Myocyte (in vitro differentiated cells): ENCODE measurements at regions not wholly inside any gene's neighbourhood (a gene's known extent, or its start where the extent isn't known, plus 50 kb on each side); places are given as distances from the start of the nearest gene placed in this dataset.
A peak's percentile ranks its signal among the peaks of the same experiment; 100 is the strongest.
"Not testable (repeated sequence)": the region's sequence is repeated elsewhere in the genome, so short reads cannot be mapped to it uniquely, and the experiment has no call there.

Experiments used
- DNase-seq: peaks from one replicate; pipeline ENCODE4 v3.0.0-alpha.2; 2012; ENCODE audit warnings: low read depth

DNA sequence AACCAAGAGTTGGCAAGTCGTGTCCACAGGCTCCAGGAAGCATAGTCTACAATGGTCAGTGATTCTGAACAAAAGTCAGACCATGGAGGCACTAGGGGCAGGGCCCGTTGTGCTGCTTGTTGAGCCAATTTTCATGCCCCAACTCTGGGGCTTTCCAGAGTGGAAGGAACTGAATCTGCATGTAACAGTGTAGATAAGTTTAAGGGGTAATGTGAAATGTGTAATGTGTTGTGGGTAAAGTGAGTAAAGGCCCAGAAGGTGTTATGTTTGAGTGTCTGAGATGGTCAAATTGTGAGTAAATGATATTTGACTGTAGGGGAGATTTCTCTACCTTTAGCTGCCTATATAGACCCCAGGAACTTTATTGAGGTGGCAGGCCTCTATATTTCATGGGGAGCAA lies 1336.5 kb upstream of the SLC39A10 start:
- no peak for DNase-seq

DNA sequence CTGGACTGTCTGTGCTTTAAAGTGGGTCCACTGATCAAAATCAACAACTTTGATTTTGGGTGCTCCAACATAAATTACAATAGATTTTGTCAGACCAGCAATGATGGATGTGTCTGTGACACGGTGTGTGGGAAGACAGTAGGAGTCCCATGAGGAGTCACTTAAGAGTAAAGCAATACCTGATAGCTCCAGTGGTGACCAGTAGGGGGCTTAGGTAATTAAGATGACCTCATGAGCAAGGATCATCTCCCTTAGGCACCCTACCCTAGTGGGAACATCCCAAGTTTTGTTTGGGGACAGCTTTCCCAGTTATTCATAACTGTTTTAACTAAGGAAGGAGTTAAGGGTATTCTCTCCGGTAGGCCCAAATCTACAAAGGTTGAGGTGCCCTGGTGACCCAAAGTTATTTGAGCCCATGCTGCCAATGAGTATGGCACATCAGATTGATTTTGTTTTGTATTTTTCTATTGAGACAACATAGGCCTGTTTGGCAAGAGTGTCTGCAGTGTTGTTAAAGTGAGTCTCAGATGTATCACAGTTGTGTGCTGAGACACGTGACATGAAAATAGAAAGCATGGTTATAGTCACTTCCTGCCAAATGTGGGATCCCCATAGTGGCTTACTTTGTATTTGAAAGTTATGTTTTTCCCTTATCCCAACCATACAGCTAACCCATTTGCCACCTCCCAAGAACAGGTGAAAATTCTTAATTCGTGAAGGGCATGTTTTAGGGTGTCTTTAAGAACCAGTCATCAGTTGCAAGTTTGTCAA lies 1337.6 kb upstream of the SLC39A10 start:
- DNase-seq = no peak

- no peak for DNase-seq
These were observed 1343.0 kb upstream of the SLC39A10 start for GRCh38 chr2:194314042-194314441.

DNA sequence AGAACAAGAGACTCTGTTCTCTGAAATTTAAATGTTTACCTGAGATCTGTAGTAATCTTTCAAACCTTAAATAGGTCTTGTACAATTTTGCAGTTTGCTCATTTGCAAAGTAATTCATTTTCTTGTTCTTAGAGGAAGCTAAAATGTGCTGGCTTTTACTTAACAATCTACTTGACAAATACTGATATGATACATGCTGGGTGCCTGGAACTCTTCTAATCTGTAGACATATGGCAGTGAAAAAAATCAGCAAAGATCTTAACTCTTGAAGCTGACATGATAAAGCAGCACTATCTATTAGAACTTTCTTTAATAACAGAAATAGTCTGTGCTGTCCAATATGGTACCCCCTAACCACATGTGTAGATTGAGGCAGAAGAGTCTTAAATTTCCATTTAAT lies 1352.8 kb upstream of the SLC39A10 start:
- DNase-seq = no peak

GRCh38 chr2:194301946-194302345 lies 1355.1 kb upstream of the SLC39A10 start:
- DNase-seq = peak; percentile 6

- no peak for DNase-seq
These were observed 1362.9 kb upstream of the SLC39A10 start for GRCh38 chr2:194294156-194294555.

DNA sequence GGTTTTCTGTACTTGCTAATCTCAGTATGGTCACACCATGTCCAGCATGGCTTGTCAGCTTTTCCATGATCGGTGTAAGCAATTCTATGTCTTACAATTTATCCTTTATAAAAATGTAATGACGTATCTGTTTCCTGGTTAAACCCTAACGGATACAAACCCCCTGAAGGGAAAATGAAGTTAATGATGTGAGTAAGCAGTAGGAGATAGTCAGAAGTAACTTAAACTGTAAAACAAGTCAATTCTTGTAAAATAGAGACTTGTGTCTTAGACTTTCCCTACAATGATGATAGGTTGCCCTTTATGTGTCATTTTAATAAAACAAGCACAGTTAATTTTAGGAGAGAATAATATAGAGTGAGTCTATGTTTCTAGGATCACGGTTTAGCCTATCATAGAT lies 1365.9 kb upstream of the SLC39A10 start:
- no peak for DNase-seq

- no peak for DNase-seq
These were observed 1367.2 kb upstream of the SLC39A10 start for GRCh38 chr2:194289712-194290346.

DNA sequence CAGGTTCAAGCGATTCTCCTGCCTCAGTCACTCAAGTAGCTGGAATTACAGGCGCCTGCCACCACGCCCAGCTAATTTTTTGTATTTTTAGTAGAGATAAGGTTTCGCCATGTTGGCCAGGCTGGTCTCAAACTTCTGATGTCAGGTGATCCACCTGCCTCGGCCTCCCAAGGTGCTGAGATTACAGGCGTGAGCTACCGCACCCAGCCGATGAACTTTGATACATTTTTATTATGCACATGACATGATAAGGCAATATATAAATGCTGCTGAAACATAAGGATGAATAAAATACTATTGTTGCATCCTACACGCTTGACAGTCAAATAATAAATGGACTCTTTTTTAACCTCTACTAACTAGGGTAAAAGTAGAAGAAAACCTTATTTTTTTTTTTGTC lies 1380.4 kb upstream of the SLC39A10 start:
- not testable (repeated sequence) for DNase-seq

- DNase-seq = no peak
These were observed 1385.6 kb upstream of the SLC39A10 start for GRCh38 chr2:194271293-194271961.

DNA sequence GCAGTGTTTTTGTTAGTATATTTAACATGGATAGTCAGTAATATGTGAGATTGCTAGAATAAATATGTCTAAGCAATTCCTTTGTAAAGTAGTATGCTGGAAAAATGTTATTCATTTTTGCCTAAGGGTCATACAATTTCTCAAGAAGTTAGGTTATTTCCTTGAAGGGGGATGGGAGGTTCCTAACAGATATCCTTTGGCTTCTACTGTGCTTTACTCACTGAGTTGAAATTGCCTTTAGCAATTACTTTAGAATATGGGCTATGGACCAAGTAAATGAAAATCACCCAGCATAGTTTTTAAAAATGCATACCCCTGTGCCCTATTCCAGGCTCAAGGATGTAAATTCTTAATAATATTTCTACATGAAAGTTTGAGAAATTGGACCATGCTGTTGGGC lies 1386.4 kb upstream of the SLC39A10 start:
- no peak for DNase-seq

GRCh38 chr2:194264586-194264985 lies 1392.4 kb upstream of the SLC39A10 start:
- DNase-seq = no peak

DNA sequence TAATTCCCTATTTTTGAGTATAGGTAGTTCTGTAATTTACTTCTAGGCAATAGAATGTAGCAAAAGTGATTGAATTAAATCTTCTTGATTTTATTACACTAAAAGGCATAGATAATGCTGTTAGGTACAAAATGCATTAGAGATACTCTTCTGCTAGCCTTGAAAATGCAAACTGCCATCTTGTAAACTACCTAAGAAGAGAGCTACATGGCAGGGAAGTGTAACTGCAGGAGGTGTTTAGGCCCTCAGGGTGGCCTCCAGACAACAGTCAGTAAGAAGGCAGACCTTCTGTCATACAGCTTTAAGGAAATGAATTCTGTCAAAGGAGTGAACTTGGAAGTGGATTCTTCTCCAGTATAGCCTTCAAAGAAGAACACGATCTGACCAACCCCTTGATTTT lies 1396.8 kb upstream of the SLC39A10 start:
- DNase-seq = no peak

DNA sequence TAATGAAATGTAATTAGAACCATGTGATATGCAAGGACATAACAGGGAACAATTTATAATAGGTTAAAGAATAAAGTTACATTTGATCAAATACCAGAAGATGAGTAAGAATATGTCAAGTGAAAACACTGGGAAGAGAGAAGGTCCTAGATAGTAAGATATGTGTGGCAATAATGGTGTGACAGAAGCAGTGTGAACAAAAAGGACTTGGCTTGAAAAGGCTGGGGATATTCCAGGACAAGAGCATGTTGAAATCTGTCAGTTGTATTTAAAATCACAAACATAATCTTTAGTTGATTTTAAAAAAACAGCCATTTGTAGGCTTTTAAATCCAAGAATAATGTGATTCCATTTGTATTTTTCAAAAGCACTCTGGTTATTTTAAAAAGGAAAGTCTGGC lies 1399.9 kb upstream of the SLC39A10 start:
- no peak for DNase-seq

DNA sequence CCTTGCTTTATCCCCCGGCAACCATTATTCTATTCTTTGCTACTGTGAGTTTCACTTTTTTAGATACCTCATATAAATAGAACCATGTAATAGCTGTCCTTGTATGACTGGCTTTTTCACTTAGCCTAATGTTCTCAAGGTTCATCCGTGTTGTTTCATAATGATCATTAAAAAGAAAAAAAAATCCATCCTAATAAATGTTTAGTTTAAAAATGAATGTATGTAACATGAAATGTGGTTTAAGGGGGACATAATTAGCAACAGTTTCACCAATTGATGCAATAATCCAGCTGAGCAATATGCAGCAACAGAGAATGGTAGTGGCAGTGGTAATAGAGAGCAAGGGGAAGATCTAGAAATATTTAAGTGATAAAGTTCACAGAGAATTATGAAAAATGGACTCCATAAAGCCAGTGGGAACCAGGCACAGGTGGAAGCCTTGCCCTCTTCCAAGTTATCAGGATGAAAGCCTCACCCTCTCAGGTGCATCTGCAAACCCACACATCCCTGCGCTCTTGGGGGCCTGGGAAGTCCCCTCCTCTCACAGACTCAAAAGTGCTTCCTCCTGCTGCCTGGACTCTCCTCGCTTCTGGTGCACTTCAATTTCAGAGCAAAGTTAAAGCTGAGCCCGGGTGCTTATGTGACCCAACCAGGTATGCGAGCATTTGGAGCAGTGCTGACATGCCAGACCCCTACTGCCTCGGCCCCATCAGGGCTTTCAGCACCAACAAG lies 1403.3 kb upstream of the SLC39A10 start:
- no peak for DNase-seq

DNA sequence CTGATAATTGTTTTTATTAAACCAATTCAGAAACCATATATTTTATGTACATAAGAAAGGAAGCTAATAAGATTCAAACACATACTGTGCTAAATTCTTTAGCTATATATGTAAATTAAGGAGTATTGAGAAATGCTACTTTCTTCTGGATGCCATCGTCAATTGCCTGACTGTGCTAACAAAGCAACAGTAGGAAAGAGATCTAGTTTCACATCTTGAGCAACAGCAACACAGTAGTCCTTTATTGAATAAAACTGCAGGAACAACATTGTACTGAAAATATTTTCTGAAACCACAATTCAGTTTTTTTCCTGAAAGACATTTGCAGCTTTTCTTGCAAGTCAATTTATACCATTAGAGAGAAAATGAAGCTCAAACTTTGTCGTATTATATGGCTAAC lies 1404.9 kb upstream of the SLC39A10 start:
- DNase-seq = peak; percentile 27

DNA sequence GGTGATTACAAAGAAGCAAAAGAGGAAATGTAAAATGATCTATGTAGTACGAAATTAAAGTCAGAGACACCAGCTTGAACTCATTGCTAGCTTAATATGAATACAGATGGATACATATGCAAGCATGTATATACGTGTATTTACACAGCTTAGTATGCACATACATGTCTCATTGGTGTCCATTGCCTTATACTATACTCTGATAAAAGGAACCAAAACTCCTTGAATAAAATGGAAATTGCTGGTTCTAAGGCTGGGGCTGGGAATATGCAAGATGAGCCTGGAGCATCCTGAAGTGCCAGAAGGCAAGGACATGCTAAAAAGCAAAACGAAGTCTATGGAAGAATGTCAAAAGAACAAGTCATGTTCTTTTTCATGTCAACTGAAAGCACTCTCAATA lies 1424.4 kb upstream of the SLC39A10 start:
- no peak for DNase-seq

DNA sequence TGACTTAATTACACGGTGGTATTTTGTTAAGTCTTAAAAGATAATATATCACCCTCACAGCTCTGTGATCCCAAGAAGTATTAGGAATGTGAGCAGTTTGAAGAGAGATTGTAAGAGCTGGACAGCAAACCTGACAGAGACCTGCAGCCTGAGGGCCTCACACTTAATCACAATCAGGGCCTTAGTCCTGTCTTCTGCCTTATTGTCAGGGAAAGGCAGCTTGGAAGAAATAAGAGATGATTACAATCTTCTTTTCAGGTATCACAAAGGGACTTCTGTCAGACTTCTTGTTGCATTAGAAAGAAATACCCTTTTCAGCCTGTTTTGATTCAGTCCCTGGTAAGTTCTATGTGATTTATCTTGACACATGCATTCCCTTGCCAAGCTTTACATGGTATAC lies 1433.8 kb upstream of the SLC39A10 start:
- no peak for DNase-seq

- DNase-seq = no peak
These were observed 1442.8 kb upstream of the SLC39A10 start for GRCh38 chr2:194214192-194214591.

GRCh38 chr2:194205568-194206227 lies 1451.3 kb upstream of the SLC39A10 start:
- DNase-seq = no peak

GRCh38 chr2:194203898-194204297 lies 1453.1 kb upstream of the SLC39A10 start:
- DNase-seq = peak; percentile 31
